Stimulated activated CD4-positive, alpha-beta T cell treated with anti-CD3 and anti-CD28 coated beads, Interleukin-12 subunit alpha, Interleukin-12 subunit beta, amount 100 ng/mL, for 48 hours (primary cell): ENCODE measurements at regions not wholly inside any gene's neighbourhood (a gene's known extent, or its start where the extent isn't known, plus 50 kb on each side); places are given as distances from the start of the nearest gene placed in this dataset.
"Not testable (repeated sequence)": the region's sequence is repeated elsewhere in the genome, so short reads cannot be mapped to it uniquely, and the experiment has no call there.

Experiments
- DNase-seq, 3 donors: peaks; one replicate each; pipeline ENCODE4 v3.0.0-alpha.2; 2020; ENCODE audit warnings: low read depth in 2 of 3, low spot score in 1 of 3

DNA sequence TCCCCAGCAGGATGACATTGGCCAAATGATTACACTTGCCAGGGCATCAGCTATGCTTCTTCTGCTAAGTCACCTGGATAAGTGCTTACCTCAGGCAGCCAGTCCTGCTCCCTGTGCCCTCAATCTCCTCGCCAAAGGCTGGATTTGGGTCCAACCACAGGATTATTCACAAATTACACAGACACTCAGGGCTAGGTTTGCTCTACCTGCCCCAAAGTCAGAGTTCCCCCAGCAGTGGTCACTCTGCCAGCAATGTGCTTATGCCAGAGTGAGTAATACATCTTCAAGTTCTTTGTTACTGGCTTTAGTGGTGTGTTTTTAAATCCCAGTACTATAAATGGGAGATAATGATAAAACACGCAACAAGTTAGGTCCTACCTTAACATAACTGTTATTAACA, 189.7 kb upstream of the SEMA3D start:
- no peak for DNase-seq

DNA sequence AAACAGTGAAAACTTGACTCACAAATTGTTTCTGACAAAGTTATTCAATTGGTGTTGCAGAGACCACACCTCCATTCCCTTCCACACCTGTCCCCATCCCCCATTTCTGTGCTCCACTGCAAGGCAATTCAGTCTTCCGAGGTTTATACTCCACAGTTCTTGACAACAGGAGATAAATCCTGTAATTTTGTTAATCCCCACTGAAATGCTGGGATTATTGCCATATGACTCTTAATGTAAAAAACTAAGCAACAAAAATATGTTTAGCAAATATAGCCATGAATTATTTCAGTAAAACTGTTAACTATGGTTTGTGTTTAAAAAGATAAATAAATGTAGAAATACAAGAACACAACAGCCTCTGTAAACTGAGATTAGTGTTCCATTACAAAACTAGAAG, 170.1 kb upstream of the SEMA3D start:
- DNase-seq = no peak

- DNase-seq = no peak
Observed at GRCh38 chr7:85343484-85343883, 156.6 kb upstream of the SEMA3D start.

GRCh38 chr7:85342781-85343180, 155.9 kb upstream of the SEMA3D start:
- DNase-seq = no peak

DNA sequence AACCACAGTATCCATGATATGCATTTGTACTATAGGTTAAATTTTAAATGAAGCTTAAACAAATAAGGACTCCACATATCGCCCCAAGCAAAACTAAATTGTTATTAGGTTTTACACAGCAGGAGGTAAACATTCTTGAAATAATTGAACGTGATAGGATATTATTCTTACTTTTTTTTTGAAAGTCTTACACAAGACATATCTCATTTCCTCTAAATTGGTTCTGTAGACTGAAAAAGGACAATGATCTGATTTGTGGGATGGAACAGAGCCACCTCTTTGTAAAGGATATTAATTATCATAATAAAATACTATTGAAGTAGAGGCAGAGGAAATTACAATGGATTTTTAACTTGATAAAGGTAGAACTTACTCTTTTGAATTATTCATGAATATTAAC, 155.1 kb upstream of the SEMA3D start:
- no peak for DNase-seq

GRCh38 chr7:85341121-85341520, 154.3 kb upstream of the SEMA3D start:
- DNase-seq = no peak

DNA sequence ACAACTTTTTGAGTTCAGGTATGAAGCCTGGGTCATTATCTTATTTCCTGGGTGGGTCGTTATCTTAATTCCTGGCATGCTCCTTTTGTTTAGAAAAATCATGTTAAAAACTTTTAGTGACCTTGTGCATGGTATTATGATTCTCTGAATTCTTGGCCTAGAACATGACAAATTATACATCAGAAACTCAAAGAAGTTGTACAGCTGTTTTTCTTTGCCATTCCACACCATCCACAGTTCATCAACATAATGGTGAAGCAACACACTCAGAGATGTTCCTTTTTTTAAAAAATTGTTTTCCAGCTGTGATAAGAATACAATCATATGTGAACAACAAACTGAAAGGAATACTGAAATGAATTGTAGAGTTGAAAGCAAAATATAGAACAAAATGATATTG, 149.2 kb upstream of the SEMA3D start:
- no peak for DNase-seq

DNA sequence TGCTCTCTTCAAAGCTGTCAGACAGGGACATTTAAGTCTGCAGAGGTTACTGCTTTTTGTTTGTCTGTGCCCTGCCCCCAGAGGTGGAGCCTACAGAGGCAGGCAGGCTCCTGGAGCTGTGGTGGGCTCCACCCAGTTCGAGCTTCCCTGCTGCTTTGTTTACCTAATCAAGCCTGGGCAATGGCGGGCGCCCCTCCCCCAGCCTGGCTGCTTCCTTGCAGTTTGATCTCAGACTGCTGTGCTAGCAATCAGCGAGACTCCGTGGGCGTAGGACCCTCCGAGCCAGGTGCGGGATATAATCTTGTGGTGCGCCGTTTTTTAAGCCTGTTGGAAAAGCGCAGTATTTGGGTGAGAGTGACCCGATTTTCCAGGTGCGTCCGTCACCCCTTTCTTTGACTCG, 148.3 kb upstream of the SEMA3D start:
- not testable (repeated sequence) for DNase-seq

- DNase-seq = no peak
Observed at GRCh38 chr7:85328456-85328998, 141.7 kb upstream of the SEMA3D start.

- no peak for DNase-seq
Observed at GRCh38 chr7:85324145-85324799, 137.4 kb upstream of the SEMA3D start.

GRCh38 chr7:85322252-85322651, 135.4 kb upstream of the SEMA3D start:
- DNase-seq = no peak

GRCh38 chr7:85320699-85321476, 134.0 kb upstream of the SEMA3D start:
- DNase-seq = no peak

GRCh38 chr7:85316489-85316888, 129.6 kb upstream of the SEMA3D start:
- DNase-seq = no peak

GRCh38 chr7:85310301-85310700, 123.4 kb upstream of the SEMA3D start:
- DNase-seq = no peak

DNA sequence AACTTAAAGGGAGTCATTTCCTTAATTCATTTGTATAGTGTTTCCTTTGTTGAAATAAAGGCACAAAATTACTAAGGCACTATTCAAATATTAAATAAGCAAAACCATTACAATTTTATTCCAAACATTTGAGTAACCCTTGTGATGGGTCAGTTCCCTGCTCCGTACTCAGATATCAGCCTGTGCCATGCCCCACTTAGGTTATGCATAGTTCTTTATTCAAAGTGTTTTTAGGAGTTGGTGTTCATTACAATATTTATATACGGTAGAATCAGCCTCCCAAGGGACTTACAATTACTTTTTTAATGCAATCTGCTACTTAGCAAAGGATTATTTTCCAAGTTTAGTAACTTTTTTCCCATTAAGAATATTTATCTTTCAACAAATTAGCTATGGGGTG, 119.3 kb upstream of the SEMA3D start:
- no peak for DNase-seq

GRCh38 chr7:85294176-85294575, 107.3 kb upstream of the SEMA3D start:
- DNase-seq = no peak

DNA sequence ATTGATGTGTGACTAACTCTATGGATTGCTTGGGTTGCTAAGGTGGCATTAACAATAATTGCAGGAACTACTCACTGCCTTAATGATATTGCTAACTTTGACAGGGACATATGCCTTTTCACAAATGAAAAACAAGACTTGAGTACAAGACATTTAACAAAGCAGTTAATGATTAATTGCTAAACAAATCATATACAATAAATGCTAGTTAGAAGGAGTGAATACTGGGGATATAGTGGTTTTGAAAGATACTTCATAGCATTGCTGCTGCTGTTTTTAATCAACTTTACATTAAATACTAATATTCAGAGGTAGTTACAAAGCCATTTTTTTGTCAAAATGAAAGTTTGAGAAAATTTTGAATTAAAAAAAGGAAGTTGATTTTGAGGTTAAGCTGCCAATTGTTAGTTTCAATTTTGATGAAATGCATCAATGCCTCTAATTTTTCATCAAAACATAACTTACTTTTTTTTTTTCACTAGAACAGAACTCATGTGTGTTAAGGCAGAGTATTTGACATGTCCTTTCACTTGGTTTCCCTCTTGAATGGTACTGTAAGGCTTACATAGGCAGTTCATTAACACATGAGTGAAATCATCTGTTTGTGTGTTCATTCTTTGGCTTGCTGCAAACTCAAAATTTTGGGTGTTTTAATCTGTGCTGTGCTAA, 106.2 kb upstream of the SEMA3D start:
- DNase-seq = no peak

GRCh38 chr7:85290269-85290668, 103.4 kb upstream of the SEMA3D start:
- no peak for DNase-seq

- DNase-seq = no peak
Observed at GRCh38 chr7:85289279-85289678, 102.4 kb upstream of the SEMA3D start.

DNA sequence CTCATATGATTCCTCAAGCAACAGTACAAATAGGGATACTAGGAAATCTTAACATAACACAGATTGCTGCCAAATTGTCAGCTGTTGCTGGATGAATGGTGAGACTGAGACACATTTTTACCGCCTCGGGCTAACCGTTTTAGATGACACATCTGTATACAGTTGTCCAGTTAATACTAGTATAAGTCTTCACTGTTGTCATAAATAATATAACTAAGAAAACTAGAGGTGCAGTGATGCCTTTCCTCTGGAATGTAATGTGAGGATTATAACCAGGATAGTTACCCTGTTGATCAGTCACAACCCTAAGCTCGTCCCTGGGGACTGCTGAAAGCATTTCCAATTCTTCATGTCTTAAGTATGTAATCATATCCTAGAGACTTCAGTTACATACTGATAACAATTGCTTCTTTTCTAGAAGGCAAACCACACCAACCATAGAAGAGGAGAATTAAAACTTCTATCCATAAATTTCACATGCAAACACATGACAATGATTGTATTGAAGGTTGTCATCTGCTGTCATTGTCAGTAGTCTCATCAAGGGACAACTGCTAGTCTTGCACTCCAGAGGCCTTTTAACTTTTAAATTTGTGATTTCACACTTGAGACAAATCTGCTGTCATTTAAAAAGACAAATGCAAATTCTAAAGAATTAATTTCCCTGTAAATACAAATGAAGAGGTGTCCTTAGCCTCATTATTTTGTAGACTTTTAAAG, 100.4 kb upstream of the SEMA3D start:
- no peak for DNase-seq

DNA sequence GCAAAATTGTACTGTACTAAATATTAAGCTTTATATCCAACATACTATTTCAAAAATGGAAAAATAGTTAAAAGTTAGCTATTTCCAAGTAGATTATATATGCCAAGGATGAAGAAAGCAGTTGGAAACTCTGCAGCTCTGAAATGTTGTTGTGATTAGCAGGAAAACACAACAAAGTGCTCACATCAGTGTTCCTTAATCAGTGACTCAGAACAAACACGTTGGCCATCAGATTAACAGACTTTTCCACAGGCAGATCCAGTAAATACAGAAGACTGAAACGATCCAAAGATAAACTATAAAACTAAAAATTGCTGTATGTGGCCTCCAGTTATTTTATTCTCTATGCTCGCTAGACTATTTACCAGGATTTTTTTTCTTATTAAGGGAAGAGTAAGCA, 99.6 kb upstream of the SEMA3D start:
- DNase-seq = no peak
